B cell (primary cell): ENCODE measurements at regions not wholly inside any gene's neighbourhood (a gene's known extent, or its start where the extent isn't known, plus 50 kb on each side); places are given as distances from the start of the nearest gene placed in this dataset.

Source experiments
- ATAC-seq: fragments of 200-7000 bp; cut with Tn5 transposase; one replicate; pipeline ENCODE4 v1.10.0; 2021; ENCODE audit warnings: low read depth, mild to moderate bottlenecking, moderate number of reproducible peaks, moderate library complexity
- CTCF ChIA-PET: fragments of 350-600 bp; sonication (Branson Sonifier 250); formaldehyde crosslinking; loops from one replicate; lab custom pipeline; 2021; ENCODE audit warnings: antibody characterized with exemption, inconsistent platforms; lab: Charles Lee
- POLR2A ChIA-PET: fragments of 350-600 bp; sonication (Branson Sonifier 250); formaldehyde crosslinking; loops from one replicate; lab custom pipeline; 2021; ENCODE audit warnings: antibody characterized with exemption; lab: Charles Lee
- DNase-seq: peaks from one replicate; pipeline ENCODE4 v3.0.0; 2013
- H2AFZ ChIP-seq: 2 replicates; pipeline ENCODE4 v1.6.1; 2012; ENCODE audit warnings: mild to moderate bottlenecking, low read depth, low read length; ENCODE audit not compliant: insufficient read depth, poor library complexity, severe bottlenecking
- H3K27ac ChIP-seq, 2 donors: 1 replicate in 1 of 2; 2 replicates in 1 of 2; pipeline ENCODE4 v1.5.1; 2012 to 2013; ENCODE audit warnings: low read length in 2 of 2, mild to moderate bottlenecking in 2 of 2, moderate library complexity in 1 of 2
- H3K27me3 ChIP-seq, 4 experiments: fragments of 200-600 bp in 1 of 4; sonication (generic) in 1 of 4; replicated peaks in 1 of 4; 1 replicate in 2 of 4; 2 replicates in 2 of 4; pipeline versions ENCODE4 v1.6.1 to v1.7.0; 2013 to 2016; ENCODE audit warnings: low read length in 3 of 4, mild to moderate bottlenecking in 2 of 4, mixed read lengths in 1 of 4, moderate library complexity in 1 of 4; ENCODE audit not compliant: insufficient read depth in 4 of 4, control insufficient read depth in 3 of 4; ENCODE audit errors: control extremely low read depth in 1 of 4
- H3K36me3 ChIP-seq, 2 experiments: replicated peaks in 1 of 2; 1 replicate in 1 of 2; 2 replicates in 1 of 2; pipeline versions ENCODE4 v1.6.1 to v1.7.1; 2013; ENCODE audit warnings: low read length in 1 of 2; ENCODE audit not compliant: insufficient read depth in 2 of 2, control insufficient read depth in 1 of 2; ENCODE audit errors: control extremely low read depth in 1 of 2, extremely low read depth in 1 of 2
- H3K4me1 ChIP-seq, 2 donors: fragments of 200-600 bp in 1 of 2; sonication (generic) in 1 of 2; 1 replicate in 1 of 2; 2 replicates in 1 of 2; pipeline versions ENCODE4 v1.5.1 to v1.6.1; 2013 to 2017; ENCODE audit warnings: low read length in 2 of 2; ENCODE audit not compliant: control insufficient read depth in 2 of 2, insufficient read depth in 2 of 2
- H3K4me2 ChIP-seq: replicated peaks from 2 replicates; pipeline ENCODE3; 2012; ENCODE audit warnings: mild to moderate bottlenecking, low read depth, low read length; ENCODE audit not compliant: poor library complexity, severe bottlenecking
- H3K4me3 ChIP-seq, 5 experiments: fragments of 200-600 bp in 1 of 5; sonication (generic) in 1 of 5; 1 replicate in 3 of 5; 2 replicates in 2 of 5; pipeline versions ENCODE4 v1.5.1 to v1.7.0; 2011 to 2016; ENCODE audit warnings: low read length in 4 of 5, mild to moderate bottlenecking in 4 of 5, low read depth in 2 of 5, control low read depth in 1 of 5, moderate library complexity in 1 of 5; ENCODE audit not compliant: insufficient read depth in 1 of 5; ENCODE audit errors: control extremely low read depth in 1 of 5, extremely low read depth in 1 of 5
- H3K79me2 ChIP-seq: fragments of 200-600 bp; sonication (generic); one replicate; pipeline ENCODE4 v1.6.0; 2016; ENCODE audit warnings: low read length; ENCODE audit not compliant: control insufficient read depth, insufficient read depth
- H3K9ac ChIP-seq: fragments of 200-600 bp; sonication (generic); 2 replicates; pipeline ENCODE4 v1.6.1; 2017; ENCODE audit warnings: mild to moderate bottlenecking, low read length, moderate library complexity
- H3K9me3 ChIP-seq, 3 donors: one replicate each; pipeline versions ENCODE4 v1.6.1 to v1.7.1; 2013; ENCODE audit warnings: low read length in 2 of 3; ENCODE audit not compliant: control insufficient read depth in 2 of 3, insufficient read depth in 1 of 3; ENCODE audit errors: control extremely low read depth in 1 of 3
- H4K20me1 ChIP-seq: 2 replicates; pipeline ENCODE4 v1.6.0; 2012; ENCODE audit warnings: mild to moderate bottlenecking, low read length; ENCODE audit not compliant: insufficient read depth, control insufficient read depth, poor library complexity, severe bottlenecking
- H3K27ac Mint-ChIP-seq: one replicate; pipeline ENCODE4 v1.8.0; 2021; ENCODE audit warnings: mixed read lengths
- H3K27me3 Mint-ChIP-seq: one replicate; pipeline ENCODE4 v1.8.0; 2021; ENCODE audit warnings: mixed read lengths
- H3K4me1 Mint-ChIP-seq: one replicate; pipeline ENCODE4 v1.8.0; 2021; ENCODE audit warnings: mixed read lengths
- H3K4me3 Mint-ChIP-seq: one replicate; pipeline ENCODE4 v1.8.0; 2021; ENCODE audit warnings: mixed read lengths
- H3K9me3 Mint-ChIP-seq: one replicate; pipeline ENCODE4 v1.8.0; 2022; ENCODE audit warnings: mixed read lengths; ENCODE audit not compliant: insufficient read depth
- CTCF ChIP-seq: fragments of 200-600 bp; IDR thresholded peaks from one replicate; pipeline ENCODE4 v1.8.0; 2022; ENCODE audit warnings: antibody characterized with exemption, mild to moderate bottlenecking
- EZH2 ChIP-seq: IDR thresholded peaks from 2 replicates; pipeline ENCODE4 v1.6.1; 2012; ENCODE audit warnings: borderline replicate concordance, low read depth, mild to moderate bottlenecking, moderate library complexity, low read length; ENCODE audit not compliant: insufficient read depth, poor library complexity, severe bottlenecking
- WGBS: methylation state at CpG from one replicate; pipeline ENCODE4 v1.1.5; 2013; ENCODE audit warnings: missing lambda C conversion rate; ENCODE audit not compliant: insufficient coverage; 5-methylcytosine and 5-hydroxymethylcytosine counted together
- intact Hi-C: fragments of 100-400 bp; cut with micrococcal nuclease; formaldehyde crosslinking; loops from one replicate; pipeline ENCODE4 v1.10.0; 2022

DNA sequence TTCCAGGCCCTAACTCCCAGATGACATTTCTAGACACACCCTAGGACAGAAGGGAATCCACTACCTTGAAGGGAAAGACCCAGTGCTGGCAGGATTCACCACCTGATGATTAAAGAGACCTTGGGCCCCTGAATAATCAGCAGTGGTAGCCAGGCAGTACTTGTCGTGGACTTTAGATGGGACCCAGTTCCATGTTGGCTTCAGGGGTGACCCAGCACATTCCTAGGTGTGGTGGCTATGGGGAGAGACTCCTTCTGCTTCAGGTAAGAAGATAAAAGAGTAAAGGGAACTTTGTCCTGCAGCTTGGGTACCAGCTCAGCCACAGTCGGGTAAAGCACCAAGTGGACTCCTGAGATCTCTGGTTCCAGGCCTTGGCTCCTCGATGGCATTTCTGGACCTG, 131.8 kb upstream of the S100G start:
- ATAC-seq (no peak), DNase-seq (no peak)
- Histone ChIP-seq H2AFZ (no peak overlapping the region), H3K27me3 (no peaks in the 10 kb centered on the region), H3K27ac (no peak overlapping the region), H3K9ac (no peak overlapping the region), H3K36me3 (no peaks in the 10 kb centered on the region), H3K9me3 (peaks cover 0 to 3% (median 0%) of the 10 kb centered on the region in 3 donors), H3K4me3 (no peak overlapping the region), H3K4me1 (no peaks in the 10 kb centered on the region), H4K20me1 (no peaks in the 10 kb centered on the region), H3K79me2 (no peaks in the 10 kb centered on the region), H3K4me2 (no peak overlapping the region)
- no peak for TF ChIP-seq CTCF
- TF ChIP-seq EZH2: no peak
- Mint-ChIP-seq H3K4me1 (no peaks in the 10 kb centered on the region), H3K9me3 (no peaks in the 10 kb centered on the region), H3K27me3 (no peaks in the 10 kb centered on the region), H3K4me3 (no peak overlapping the region), H3K27ac (no peak overlapping the region)
- intact Hi-C loops: no loop called here
- CTCF ChIA-PET: no interaction called here
- POLR2A ChIA-PET: no interaction called here
- 67% methylated on average over 1 of the region's 3 CpGs for WGBS

DNA sequence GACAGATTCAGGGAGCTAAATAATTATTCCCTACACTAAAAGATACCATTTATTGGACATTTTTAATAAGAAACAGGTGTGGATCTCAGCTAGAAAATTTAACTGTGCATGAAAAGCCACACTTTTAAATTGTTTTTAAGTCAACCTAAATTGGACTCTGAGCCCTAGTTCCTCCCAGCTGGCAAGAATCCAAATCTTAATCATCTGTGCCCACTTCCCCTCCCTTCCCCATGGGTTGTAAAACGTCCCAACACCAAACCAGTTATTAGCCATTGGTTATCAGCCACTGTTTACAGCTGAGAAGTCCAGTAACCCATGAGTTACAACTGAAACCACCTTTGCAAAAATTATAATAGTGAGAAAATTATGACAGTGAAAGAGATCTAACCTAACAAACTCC, 125.6 kb upstream of the S100G start:
- no peak overlapping the region for H3K4me3 ChIP-seq
- TF ChIP-seq EZH2 (no peak), CTCF (no peak)
- Mint-ChIP-seq H3K27me3 (no peaks in the 10 kb centered on the region), H3K9me3 (peaks cover 3% of the 10 kb centered on the region), H3K27ac (no peak overlapping the region), H3K4me3 (no peak overlapping the region), H3K4me1 (no peaks in the 10 kb centered on the region)
- WGBS: no CpG with 5 or more reads among the region's 1 CpG
- ChIA-PET CTCF (no interaction called here), POLR2A (no interaction called here)
- H3K79me2 ChIP-seq: no peaks in the 10 kb centered on the region
- no peaks in the 10 kb centered on the region for H3K27me3 ChIP-seq
- no peak for DNase-seq
- H2AFZ ChIP-seq: no peak overlapping the region
- H3K27ac ChIP-seq: no peak overlapping the region
- H3K4me2 ChIP-seq: no peak overlapping the region
- intact Hi-C loops: no loop called here
- H4K20me1 ChIP-seq: no peaks in the 10 kb centered on the region
- no peak overlapping the region for H3K9ac ChIP-seq
- H3K4me1 ChIP-seq: no peaks in the 10 kb centered on the region
- ATAC-seq: no peak
- H3K36me3 ChIP-seq: no peaks in the 10 kb centered on the region
- H3K9me3 ChIP-seq: peaks cover 0 to 6% (median 0%) of the 10 kb centered on the region in 3 donors
